NB4 (cell line): ENCODE measurements at regions not wholly inside any gene's neighbourhood (a gene's known extent, or its start where the extent isn't known, plus 50 kb on each side); places are given as distances from the start of the nearest gene placed in this dataset.

Experiments
- CTCF ChIP-seq: IDR thresholded peaks from one replicate; pipeline ENCODE4 v1.5.1; 2012; ENCODE audit warnings: low read depth, low read length
- POLR2A ChIP-seq: IDR thresholded peaks from 2 replicates; pipeline ENCODE4 v1.6.1; 2011; ENCODE audit warnings: mild to moderate bottlenecking; ENCODE audit not compliant: insufficient read length; ENCODE audit errors: extremely low read depth

DNA sequence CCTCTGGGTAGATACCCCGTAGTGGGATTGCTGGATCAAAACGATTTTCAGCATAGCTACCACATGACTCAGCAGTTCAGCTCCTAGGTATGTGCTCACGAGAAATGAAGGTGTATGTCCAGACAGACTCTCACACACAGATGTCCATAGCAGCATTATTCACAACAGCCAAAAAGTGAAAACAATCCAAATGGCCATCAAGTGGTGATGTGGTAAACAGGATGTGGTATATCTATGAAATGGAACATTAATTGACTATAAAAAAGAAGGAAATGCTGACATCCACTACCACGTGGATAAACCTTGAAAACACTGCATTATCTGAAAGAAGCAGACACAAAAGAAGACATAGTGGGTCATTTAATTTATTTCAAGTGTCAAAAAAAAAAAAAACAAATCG lies 241.9 kb downstream of the EIPR1 start:
- TF ChIP-seq CTCF: no peak
- no peak for TF ChIP-seq POLR2A
